Astrocyte (in vitro differentiated cells and primary cell): ENCODE measurements at regions not wholly inside any gene's neighbourhood (a gene's known extent, or its start where the extent isn't known, plus 50 kb on each side); places are given as distances from the start of the nearest gene placed in this dataset.

Source experiments
- DNase-seq: peaks from one replicate; pipeline ENCODE4 v3.0.0-alpha.2; 2010; ENCODE audit warnings: low read depth
- FAIRE-seq: peaks from 2 replicates; lab custom pipeline; 2011; peaks lifted over from hg19 to GRCh38; lab: Jason Lieb, UNC
- H2AFZ ChIP-seq: 2 replicates; pipeline ENCODE4 v1.6.0; 2012; ENCODE audit warnings: low read depth, low read length, inconsistent platforms
- H3K27ac ChIP-seq: 2 replicates; pipeline ENCODE4 v1.5.1; 2011; ENCODE audit warnings: low read depth, low read length, inconsistent platforms
- H3K27me3 ChIP-seq: 2 replicates; pipeline ENCODE4 v1.6.0; 2011; ENCODE audit warnings: low read length, inconsistent platforms; ENCODE audit not compliant: insufficient read depth
- H3K36me3 ChIP-seq: 2 replicates; pipeline ENCODE4 v1.5.1; 2011; ENCODE audit warnings: low read length, inconsistent platforms; ENCODE audit not compliant: insufficient read depth
- H3K4me1 ChIP-seq: 2 replicates; pipeline ENCODE4 v1.5.1; 2011; ENCODE audit warnings: low read length, inconsistent platforms; ENCODE audit not compliant: insufficient read depth
- H3K4me2 ChIP-seq: 2 replicates; pipeline ENCODE4 v1.6.0; 2012; ENCODE audit warnings: low read length, inconsistent platforms
- H3K4me3 ChIP-seq: 2 replicates; pipeline ENCODE4 v1.5.1; 2011; ENCODE audit warnings: low read depth, mild to moderate bottlenecking, low read length, inconsistent platforms; ENCODE audit not compliant: insufficient read depth
- H3K79me2 ChIP-seq: 2 replicates; pipeline ENCODE4 v1.6.0; 2012; ENCODE audit warnings: mild to moderate bottlenecking, low read length, inconsistent platforms; ENCODE audit not compliant: insufficient read depth
- H3K9ac ChIP-seq: 2 replicates; pipeline ENCODE4 v1.6.0; 2012; ENCODE audit warnings: mild to moderate bottlenecking, low read length, inconsistent platforms
- H3K9me3 ChIP-seq: 2 replicates; pipeline ENCODE4 v1.5.1; 2012; ENCODE audit warnings: low read depth, mild to moderate bottlenecking, low read length, inconsistent platforms; ENCODE audit not compliant: insufficient read depth
- H4K20me1 ChIP-seq: 2 replicates; pipeline ENCODE4 v1.6.0; 2012; ENCODE audit warnings: low read length, inconsistent platforms; ENCODE audit not compliant: insufficient read depth
- H3K27ac Mint-ChIP-seq: one replicate; pipeline ENCODE4 v1.8.0; 2021; ENCODE audit warnings: mild to moderate bottlenecking, mixed read lengths; ENCODE audit not compliant: unreplicated experiment
- H3K27me3 Mint-ChIP-seq: one replicate; pipeline ENCODE4 v1.8.0; 2021; ENCODE audit warnings: low read depth, mixed read lengths; ENCODE audit not compliant: unreplicated experiment
- H3K36me3 Mint-ChIP-seq: one replicate; pipeline ENCODE4 v1.8.0; 2021; ENCODE audit warnings: low read depth, mixed read lengths; ENCODE audit not compliant: unreplicated experiment
- H3K4me1 Mint-ChIP-seq: one replicate; pipeline ENCODE4 v1.8.0; 2021; ENCODE audit warnings: low read depth, mixed read lengths; ENCODE audit not compliant: unreplicated experiment
- H3K4me3 Mint-ChIP-seq: one replicate; pipeline ENCODE4 v1.8.0; 2021; ENCODE audit warnings: mild to moderate bottlenecking, moderate library complexity, mixed read lengths; ENCODE audit not compliant: unreplicated experiment
- H3K9me3 Mint-ChIP-seq: one replicate; pipeline ENCODE4 v1.8.0; 2021; ENCODE audit warnings: mild to moderate bottlenecking, mixed read lengths; ENCODE audit not compliant: unreplicated experiment
- EZH2 ChIP-seq: IDR thresholded peaks from 2 replicates; pipeline ENCODE4 v1.6.1; 2012; ENCODE audit warnings: mild to moderate bottlenecking, low read length, inconsistent platforms; ENCODE audit not compliant: insufficient read depth
- TF ChIP-seq, protein P1 (sequence below): IDR thresholded peaks from 2 replicates; pipeline ENCODE4 v1.5.1; 2011; ENCODE audit warnings: low read depth, mild to moderate bottlenecking, inconsistent platforms, low read length, moderate library complexity; ENCODE audit not compliant: insufficient read depth

DNA sequence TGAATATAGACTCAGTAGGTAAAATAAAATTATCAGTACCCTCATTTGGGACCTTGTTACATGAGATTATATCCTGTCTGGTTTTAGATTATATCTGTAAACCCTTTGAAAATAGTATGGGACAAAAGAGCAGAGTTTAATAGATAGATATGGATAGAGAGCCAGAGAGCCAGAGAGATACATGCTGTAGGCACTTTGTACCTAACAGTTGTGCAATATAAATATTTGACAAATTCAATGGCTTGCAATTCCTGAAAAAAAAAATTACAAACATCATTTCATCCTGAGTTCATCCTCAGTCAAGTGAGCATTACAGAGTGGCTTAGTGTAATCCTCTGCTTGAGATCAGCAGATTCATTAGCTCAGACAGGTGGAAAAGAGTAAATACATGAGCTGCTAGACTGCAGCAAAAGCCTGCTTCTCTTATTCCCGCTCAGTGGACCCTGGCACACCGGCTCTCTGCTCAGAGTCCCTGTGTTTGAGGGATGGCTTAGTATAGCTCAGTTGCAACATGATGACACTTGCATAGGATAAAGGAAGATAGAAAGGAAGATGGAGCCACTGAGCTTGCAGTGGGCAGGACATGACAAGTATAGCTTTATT lies 931.6 kb upstream of the GOT2 start:
- Mint-ChIP-seq H3K4me1 (no peaks in the 10 kb centered on the region), H3K27ac (no peak overlapping the region)
- H3K36me3 ChIP-seq, result no peaks in the 10 kb centered on the region

DNA sequence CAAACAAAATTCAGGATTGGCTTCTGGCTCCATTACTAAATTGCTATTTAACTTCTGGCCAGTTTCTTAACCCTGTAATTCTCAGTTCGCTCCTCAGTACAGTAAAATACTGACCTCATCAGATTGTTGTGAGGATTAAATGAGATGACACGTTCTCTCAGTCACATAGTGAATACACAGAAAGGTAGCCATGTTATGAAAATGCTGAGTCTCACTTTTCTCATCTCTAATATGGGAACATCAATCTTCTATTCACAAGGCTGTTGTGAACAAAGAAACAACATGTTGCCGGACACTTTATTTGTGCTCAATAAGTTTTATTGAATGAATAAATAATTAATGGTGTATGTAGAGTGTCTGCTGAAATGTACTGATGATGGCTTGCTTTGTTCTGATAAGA lies 924.5 kb upstream of the GOT2 start:
- Histone ChIP-seq H3K27me3 (no peaks in the 10 kb centered on the region), H3K4me3 (no peak overlapping the region), H3K27ac (no peak overlapping the region), H2AFZ (no peak overlapping the region), H4K20me1 (no peaks in the 10 kb centered on the region), H3K36me3 (no peaks in the 10 kb centered on the region), H3K9me3 (no peaks in the 10 kb centered on the region), H3K4me2 (no peak overlapping the region), H3K79me2 (no peaks in the 10 kb centered on the region), H3K9ac (no peak overlapping the region), H3K4me1 (no peaks in the 10 kb centered on the region)
- H3K36me3 Mint-ChIP-seq, result no peaks in the 10 kb centered on the region
- H3K4me1 Mint-ChIP-seq, result no peaks in the 10 kb centered on the region
- H3K27me3 Mint-ChIP-seq, result no peaks in the 10 kb centered on the region
- DNase-seq (no peak), FAIRE-seq (peak; percentile 37)
- no peak overlapping the region for H3K4me3 Mint-ChIP-seq
- TF ChIP-seq, protein P1, sequence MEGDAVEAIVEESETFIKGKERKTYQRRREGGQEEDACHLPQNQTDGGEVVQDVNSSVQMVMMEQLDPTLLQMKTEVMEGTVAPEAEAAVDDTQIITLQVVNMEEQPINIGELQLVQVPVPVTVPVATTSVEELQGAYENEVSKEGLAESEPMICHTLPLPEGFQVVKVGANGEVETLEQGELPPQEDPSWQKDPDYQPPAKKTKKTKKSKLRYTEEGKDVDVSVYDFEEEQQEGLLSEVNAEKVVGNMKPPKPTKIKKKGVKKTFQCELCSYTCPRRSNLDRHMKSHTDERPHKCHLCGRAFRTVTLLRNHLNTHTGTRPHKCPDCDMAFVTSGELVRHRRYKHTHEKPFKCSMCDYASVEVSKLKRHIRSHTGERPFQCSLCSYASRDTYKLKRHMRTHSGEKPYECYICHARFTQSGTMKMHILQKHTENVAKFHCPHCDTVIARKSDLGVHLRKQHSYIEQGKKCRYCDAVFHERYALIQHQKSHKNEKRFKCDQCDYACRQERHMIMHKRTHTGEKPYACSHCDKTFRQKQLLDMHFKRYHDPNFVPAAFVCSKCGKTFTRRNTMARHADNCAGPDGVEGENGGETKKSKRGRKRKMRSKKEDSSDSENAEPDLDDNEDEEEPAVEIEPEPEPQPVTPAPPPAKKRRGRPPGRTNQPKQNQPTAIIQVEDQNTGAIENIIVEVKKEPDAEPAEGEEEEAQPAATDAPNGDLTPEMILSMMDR, result no peak
- TF ChIP-seq EZH2, result no peak
- no peaks in the 10 kb centered on the region for H3K9me3 Mint-ChIP-seq
- H3K27ac Mint-ChIP-seq, result no peak overlapping the region

More for the DNA sequence above, 931.6 kb upstream of the GOT2 start:
- TF ChIP-seq EZH2, result no peak
- TF ChIP-seq, protein P1, result no peak
- H3K9ac ChIP-seq, result no peak overlapping the region
- Mint-ChIP-seq H3K4me3 (no peak overlapping the region), H3K9me3 (no peaks in the 10 kb centered on the region), H3K27me3 (no peaks in the 10 kb centered on the region), H3K36me3 (no peaks in the 10 kb centered on the region)
- no peak overlapping the region for H3K4me2 ChIP-seq
- DNase-seq (no peak), FAIRE-seq (no peak)
- no peaks in the 10 kb centered on the region for H3K79me2 ChIP-seq
- H3K9me3 ChIP-seq, result no peaks in the 10 kb centered on the region
- H3K27ac ChIP-seq, result no peak overlapping the region
- no peak overlapping the region for H3K4me3 ChIP-seq
- no peaks in the 10 kb centered on the region for H3K27me3 ChIP-seq
- no peaks in the 10 kb centered on the region for H4K20me1 ChIP-seq
- no peaks in the 10 kb centered on the region for H3K4me1 ChIP-seq
- no peak overlapping the region for H2AFZ ChIP-seq

DNA sequence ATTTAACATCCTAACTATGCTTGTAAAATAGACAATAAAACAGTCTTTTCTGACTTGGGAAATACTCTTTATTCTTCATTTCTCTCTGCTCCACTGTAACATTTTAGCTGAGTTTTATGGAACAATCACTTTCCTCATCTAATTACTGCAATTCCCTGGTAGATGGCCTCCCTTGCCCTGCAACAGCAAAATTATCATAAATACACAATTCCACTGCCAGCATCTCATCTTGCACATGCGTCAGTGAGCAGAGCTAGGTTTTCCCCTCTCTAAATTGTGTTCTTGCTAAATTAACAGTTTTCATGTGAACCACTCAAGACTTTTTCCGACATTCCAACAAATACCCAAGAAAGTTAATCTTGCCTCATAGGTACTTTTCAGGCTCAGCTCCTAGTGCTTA lies 920.9 kb upstream of the GOT2 start:
- Mint-ChIP-seq H3K9me3 (peaks cover under 1% of the 10 kb centered on the region), H3K4me3 (no peak overlapping the region), H3K27ac (no peak overlapping the region), H3K4me1 (no peaks in the 10 kb centered on the region), H3K27me3 (no peaks in the 10 kb centered on the region), H3K36me3 (no peaks in the 10 kb centered on the region)
- no peak overlapping the region for H3K27ac ChIP-seq
- no peak for DNase-seq
- FAIRE-seq, result no peak
- H4K20me1 ChIP-seq, result no peaks in the 10 kb centered on the region
- no peak overlapping the region for H3K4me2 ChIP-seq
- no peaks in the 10 kb centered on the region for H3K36me3 ChIP-seq
- H3K27me3 ChIP-seq, result no peaks in the 10 kb centered on the region
- no peaks in the 10 kb centered on the region for H3K9me3 ChIP-seq
- H3K4me1 ChIP-seq, result no peaks in the 10 kb centered on the region
- TF ChIP-seq, protein P1, result no peak
- no peak for TF ChIP-seq EZH2
- H3K79me2 ChIP-seq, result no peaks in the 10 kb centered on the region
- no peak overlapping the region for H3K9ac ChIP-seq
- no peak overlapping the region for H2AFZ ChIP-seq
- H3K4me3 ChIP-seq, result no peak overlapping the region
